OCI-LY3 (cell line): ENCODE measurements at regions not wholly inside any gene's neighbourhood (a gene's known extent, or its start where the extent isn't known, plus 50 kb on each side); places are given as distances from the start of the nearest gene placed in this dataset.

Experiments used
- H2AFZ ChIP-seq: fragments of 200-600, 300-600 bp; shearing (Covaris generic); 2 replicates; pipeline ENCODE4 v1.6.0; 2014; ENCODE audit warnings: antibody characterized with exemption, low read depth, low read length
- H3K27ac ChIP-seq: fragments of 200-600, 300-600 bp; sonication (generic); 2 replicates; pipeline ENCODE4 v1.5.1; 2014; ENCODE audit warnings: mild to moderate bottlenecking, low read length, moderate library complexity, mixed read lengths
- H3K27me3 ChIP-seq: fragments of 200-600, 300-600 bp; sonication (generic); 2 replicates; pipeline ENCODE4 v1.6.1; 2014; ENCODE audit warnings: low read depth, low read length, mixed read lengths
- H3K36me3 ChIP-seq: fragments of 200-600, 300-600 bp; sonication (generic); replicated peaks from 2 replicates; pipeline ENCODE3; 2014; ENCODE audit warnings: low read depth, low read length, mixed read lengths
- H3K4me1 ChIP-seq: fragments of 300-600, 200-600 bp; sonication (generic); 2 replicates; pipeline ENCODE4 v1.6.1; 2014; ENCODE audit warnings: low read length, mixed read lengths
- H3K4me2 ChIP-seq: fragments of 200-600, 300-600 bp; sonication (generic); 2 replicates; pipeline ENCODE4 v1.6.1; 2014; ENCODE audit warnings: low read length, mixed read lengths
- H3K4me3 ChIP-seq: fragments of 300-600, 200-600 bp; sonication (generic); 2 replicates; pipeline ENCODE4 v1.5.1; 2014; ENCODE audit warnings: antibody characterized with exemption, mild to moderate bottlenecking, low read length, moderate library complexity
- H3K79me2 ChIP-seq: fragments of 300-600, 200-600 bp; shearing (Covaris generic); 2 replicates; pipeline ENCODE4 v1.6.1; 2014; ENCODE audit warnings: mild to moderate bottlenecking, low read length, mixed read lengths
- H3K9ac ChIP-seq: fragments of 300-600, 200-600 bp; shearing (Covaris generic); 2 replicates; pipeline ENCODE4 v1.6.0; 2014; ENCODE audit warnings: mild to moderate bottlenecking, low read length, moderate library complexity
- H3K9me3 ChIP-seq: fragments of 200-600, 300-600 bp; shearing (Covaris generic); 2 replicates; pipeline ENCODE4 v1.6.1; 2014; ENCODE audit warnings: low read length, mixed read lengths; ENCODE audit not compliant: insufficient read depth
- H4K20me1 ChIP-seq: fragments of 200-600, 300-600 bp; sonication (generic); 2 replicates; pipeline ENCODE4 v1.6.1; 2016; ENCODE audit warnings: low read length, mixed read lengths; ENCODE audit not compliant: insufficient read depth
- CTCF ChIP-seq: fragments of 200-600, 300-600 bp; sonication (generic); IDR thresholded peaks from 2 replicates; pipeline ENCODE4 v1.5.1; 2014; ENCODE audit warnings: antibody characterized with exemption, low read length, low read depth
- EZH2phosphoT487 ChIP-seq: fragments of 200-600 bp; shearing (Covaris generic); IDR thresholded peaks from 2 replicates; pipeline ENCODE4 v1.6.1; 2018; ENCODE audit warnings: antibody characterized with exemption, mixed run types, low read depth

DNA sequence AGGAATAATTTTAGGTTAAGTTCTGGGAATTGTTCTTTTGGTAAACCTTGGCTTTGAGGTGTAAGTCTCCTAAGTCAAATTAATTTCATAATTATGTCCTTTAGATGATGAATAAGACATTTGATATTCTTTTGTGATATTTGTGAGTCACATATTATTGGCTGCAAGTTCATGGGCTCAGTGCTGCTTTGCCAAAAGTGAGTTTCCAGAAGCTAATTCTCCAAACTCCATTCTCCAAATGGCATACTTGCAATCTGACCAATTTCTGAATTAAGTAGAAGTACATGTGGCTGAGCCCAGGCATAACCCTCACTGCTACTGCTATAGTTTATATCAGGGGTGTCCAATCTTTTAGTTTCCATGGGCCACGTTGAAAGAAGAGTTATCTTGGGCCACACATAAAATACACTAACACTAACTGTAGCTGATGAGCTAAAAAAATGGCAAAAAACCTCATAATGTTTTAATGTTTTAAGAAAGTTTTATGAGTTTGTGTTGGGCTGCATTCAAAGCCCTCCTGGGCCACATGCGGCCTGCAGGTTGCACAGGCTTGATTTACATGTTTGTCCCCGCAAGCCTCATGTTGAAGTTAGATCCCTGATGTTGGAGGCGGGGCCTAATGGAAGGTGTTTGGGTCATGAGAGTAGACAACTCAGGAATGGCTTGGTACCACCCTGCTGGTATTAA is 196.1 kb downstream of the ZNF330 start:
- Histone ChIP-seq H3K27me3 (no peaks in the 10 kb centered on the region), H4K20me1 (no peaks in the 10 kb centered on the region), H3K27ac (no peak overlapping the region), H2AFZ (no peak overlapping the region), H3K79me2 (no peaks in the 10 kb centered on the region), H3K9ac (no peak overlapping the region), H3K9me3 (no peaks in the 10 kb centered on the region), H3K36me3 (no peaks in the 10 kb centered on the region), H3K4me3 (no peak overlapping the region), H3K4me2 (no peak overlapping the region), H3K4me1 (peaks cover 4% of the 10 kb centered on the region)
- TF ChIP-seq CTCF: no peak
- TF ChIP-seq EZH2phosphoT487: no peak

GRCh38 chr4:141417387-141417786 is 196.7 kb downstream of the ZNF330 start:
- H2AFZ ChIP-seq: no peak overlapping the region
- H3K9me3 ChIP-seq: no peaks in the 10 kb centered on the region
- H3K36me3 ChIP-seq: no peaks in the 10 kb centered on the region
- no peak overlapping the region for H3K4me2 ChIP-seq
- H3K4me3 ChIP-seq: no peak overlapping the region
- no peaks in the 10 kb centered on the region for H3K79me2 ChIP-seq
- H4K20me1 ChIP-seq: no peaks in the 10 kb centered on the region
- TF ChIP-seq CTCF (no peak), EZH2phosphoT487 (no peak)
- H3K4me1 ChIP-seq: peaks cover 4% of the 10 kb centered on the region
- H3K9ac ChIP-seq: no peak overlapping the region
- H3K27me3 ChIP-seq: no peaks in the 10 kb centered on the region
- no peak overlapping the region for H3K27ac ChIP-seq

DNA sequence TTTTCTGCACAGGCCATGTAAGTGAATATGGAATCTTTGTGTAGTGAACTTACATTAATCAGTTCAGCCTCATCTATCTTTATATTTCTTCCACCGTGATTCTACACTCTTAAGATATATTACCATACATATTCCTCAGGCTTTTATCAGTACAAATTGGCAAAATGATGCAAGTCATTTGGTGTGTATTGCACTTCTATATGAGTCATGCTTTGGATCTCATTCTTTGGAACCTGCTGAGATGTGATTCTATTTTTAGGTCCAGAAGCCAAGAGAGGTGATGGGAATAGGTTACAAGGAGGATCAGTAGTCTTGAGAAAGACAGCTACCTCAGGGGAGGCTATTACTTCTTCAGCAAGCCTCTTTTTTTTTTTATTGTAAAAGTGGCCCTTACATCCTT is 204.4 kb downstream of the ZNF330 start:
- Histone ChIP-seq H3K79me2 (no peaks in the 10 kb centered on the region), H3K4me2 (no peak overlapping the region), H3K9me3 (no peaks in the 10 kb centered on the region), H2AFZ (no peak overlapping the region), H3K27ac (no peak overlapping the region), H3K36me3 (no peaks in the 10 kb centered on the region), H3K9ac (no peak overlapping the region), H3K27me3 (no peaks in the 10 kb centered on the region), H4K20me1 (no peaks in the 10 kb centered on the region), H3K4me1 (0 out of 2 replicates have a peak, but pooled peaks cover 2% of the 10 kb centered on the region), H3K4me3 (no peak overlapping the region)
- TF ChIP-seq CTCF (no peak), EZH2phosphoT487 (no peak)

DNA sequence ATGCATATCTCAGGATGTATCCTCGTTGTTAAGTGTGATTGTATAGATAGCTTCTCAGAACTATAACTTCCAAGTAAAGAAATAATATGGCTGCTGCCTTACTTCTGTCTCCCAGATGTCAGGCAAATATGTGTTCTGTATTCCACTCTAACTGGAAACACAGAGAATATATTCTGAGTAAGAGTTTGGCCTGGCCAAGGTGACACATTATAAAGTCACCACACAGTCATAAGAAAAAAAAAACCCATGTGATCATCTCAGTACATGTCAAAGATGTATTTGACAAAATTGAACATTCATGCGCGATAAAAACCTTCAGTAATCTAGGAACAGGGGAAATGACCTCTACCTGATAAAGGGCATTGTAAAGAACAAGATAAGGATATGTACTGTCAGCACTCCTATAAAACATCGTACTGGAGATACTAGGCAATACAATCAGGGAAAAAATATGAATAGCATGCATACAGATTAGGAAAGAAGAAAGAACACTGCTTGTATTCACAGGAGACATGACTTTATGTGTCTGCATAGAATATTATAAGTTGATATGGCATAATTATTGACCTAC is 207.1 kb downstream of the ZNF330 start:
- Histone ChIP-seq H3K4me3 (no peak overlapping the region), H4K20me1 (no peaks in the 10 kb centered on the region), H3K79me2 (no peaks in the 10 kb centered on the region), H3K36me3 (no peaks in the 10 kb centered on the region), H3K9ac (no peak overlapping the region), H2AFZ (no peak overlapping the region), H3K27ac (no peak overlapping the region), H3K9me3 (no peaks in the 10 kb centered on the region), H3K4me1 (0 out of 2 replicates have a peak, but pooled peaks cover 3% of the 10 kb centered on the region), H3K4me2 (no peak overlapping the region), H3K27me3 (no peaks in the 10 kb centered on the region)
- TF ChIP-seq EZH2phosphoT487: no peak
- TF ChIP-seq CTCF: no peak
